HG03159 (cell line): ENCODE measurements at regions not wholly inside any gene's neighbourhood (a gene's known extent, or its start where the extent isn't known, plus 50 kb on each side); places are given as distances from the start of the nearest gene placed in this dataset.
"Not testable (repeated sequence)": the region's sequence is repeated elsewhere in the genome, so short reads cannot be mapped to it uniquely, and the experiment has no call there.

Experiments
- ATAC-seq: cut with Tn5 transposase; IDR thresholded peaks from one replicate; pipeline ENCODE4 v1.9.1; 2021; ENCODE audit warnings: mild to moderate bottlenecking, moderate library complexity; ENCODE audit not compliant: unreplicated experiment

DNA sequence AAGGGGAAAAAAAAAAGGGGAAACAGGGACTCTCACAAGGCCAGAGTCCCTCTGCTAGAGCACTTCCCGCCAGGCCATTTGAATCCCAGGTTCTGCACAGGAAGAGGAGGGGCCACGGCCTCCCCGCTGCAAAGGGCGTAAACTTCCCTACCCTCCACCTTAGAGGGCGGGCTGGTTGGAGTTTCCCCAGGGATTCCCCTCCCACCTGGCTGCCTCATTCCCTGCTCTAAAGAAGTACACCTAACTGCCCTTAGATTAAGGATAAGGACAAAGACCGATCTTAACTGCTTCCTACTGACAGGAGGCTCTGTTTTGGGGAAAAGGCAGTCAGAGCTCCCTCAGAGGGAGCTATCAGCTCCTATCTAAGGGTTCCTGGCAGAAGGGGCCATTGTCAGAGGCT is 102.0 kb upstream of the ARMC3 start:
- no peak for ATAC-seq

DNA sequence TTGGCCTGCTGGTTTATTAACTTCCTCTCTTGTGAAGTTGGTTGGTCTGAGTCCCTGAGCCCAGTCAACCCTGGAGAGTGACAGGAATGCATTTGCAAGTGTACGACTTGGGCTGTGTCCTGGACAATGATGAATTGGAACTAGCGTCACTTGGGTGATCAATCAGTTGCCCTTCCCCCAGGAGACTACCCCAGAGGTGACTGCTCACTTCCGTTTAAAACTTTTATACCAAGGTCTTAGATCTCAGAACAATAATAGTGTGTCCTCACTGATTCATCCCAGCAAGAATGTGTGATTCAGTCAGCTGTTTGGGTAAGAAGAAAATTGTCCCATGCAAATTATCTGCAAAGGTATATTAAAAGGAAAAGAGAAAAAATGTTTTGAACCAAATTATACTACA is 102.9 kb upstream of the ARMC3 start:
- no peak for ATAC-seq

DNA sequence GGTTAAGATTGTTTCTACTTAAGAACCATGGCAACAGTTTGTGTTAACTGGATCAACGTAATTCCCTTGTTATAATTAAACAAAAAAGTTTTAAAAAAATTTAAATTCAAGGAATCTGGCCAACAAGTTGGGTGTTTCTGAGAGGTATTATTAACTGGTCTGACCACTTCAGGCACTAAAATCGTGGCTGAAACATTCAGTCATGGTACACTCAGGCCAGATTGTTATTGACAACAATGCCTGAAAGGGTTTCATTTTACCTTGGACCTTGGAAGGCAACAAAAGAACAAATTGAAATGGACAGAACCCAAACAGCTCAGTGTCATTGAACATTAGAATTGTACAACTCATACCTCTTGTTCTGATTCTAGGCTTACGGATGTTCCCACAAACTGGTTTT is 103.3 kb upstream of the ARMC3 start:
- no peak for ATAC-seq

DNA sequence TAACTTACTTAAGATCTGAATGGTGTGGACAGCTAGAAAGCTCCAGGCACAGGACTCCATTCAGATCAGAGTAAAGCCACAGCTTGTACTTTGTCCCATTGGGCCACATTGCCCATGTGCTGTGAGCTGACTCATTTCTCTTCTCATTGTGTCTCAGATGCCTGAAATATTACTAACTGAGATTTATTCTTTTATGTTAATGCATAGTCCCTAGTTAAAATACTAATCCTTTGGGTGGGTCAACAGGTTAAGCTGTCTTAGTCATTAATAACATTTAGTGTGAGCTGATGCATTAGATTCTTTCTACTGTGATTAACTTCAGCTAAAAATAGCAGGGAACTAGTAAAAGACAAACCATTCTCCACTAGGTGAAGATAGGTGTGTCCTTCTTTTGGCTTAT is 104.7 kb upstream of the ARMC3 start:
- peak; percentile 92 for ATAC-seq

DNA sequence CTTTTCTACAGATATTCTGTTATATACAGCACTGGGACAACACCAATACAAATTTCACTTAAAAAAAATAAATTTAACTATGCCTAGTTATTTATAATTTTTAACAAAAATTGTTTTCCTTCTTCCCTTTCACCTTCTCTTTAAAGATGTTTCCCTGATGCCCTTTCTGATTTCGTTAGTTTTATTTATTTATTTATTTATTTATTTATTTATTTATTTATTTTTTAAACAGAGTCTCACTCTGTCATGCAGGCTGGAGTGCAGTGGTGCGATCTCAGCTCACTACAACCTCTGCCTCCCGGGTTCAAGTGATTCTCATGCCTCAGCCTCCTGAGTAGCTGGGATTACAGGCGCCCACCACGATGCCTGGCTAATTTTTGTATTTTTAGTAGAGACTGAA is 105.9 kb upstream of the ARMC3 start:
- not testable (repeated sequence) for ATAC-seq

DNA sequence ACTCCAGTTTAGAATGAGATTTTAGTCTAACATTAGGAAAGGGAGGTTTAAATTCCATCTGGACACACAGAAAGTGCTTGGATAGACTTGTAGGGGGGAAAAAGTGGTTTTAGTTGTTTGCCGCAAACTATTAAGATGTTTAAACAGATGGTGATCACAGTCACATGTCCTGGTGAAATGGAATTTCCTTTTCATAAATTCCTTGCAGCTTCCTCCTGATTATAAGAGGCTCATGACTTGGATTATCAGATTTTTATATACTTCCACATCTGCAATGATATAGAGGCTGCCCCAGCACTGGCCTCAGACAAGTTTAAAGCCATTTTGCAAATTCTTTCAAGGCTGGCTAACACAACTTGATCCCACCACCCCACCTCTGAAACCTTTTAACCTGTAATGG is 106.4 kb upstream of the ARMC3 start:
- no peak for ATAC-seq

DNA sequence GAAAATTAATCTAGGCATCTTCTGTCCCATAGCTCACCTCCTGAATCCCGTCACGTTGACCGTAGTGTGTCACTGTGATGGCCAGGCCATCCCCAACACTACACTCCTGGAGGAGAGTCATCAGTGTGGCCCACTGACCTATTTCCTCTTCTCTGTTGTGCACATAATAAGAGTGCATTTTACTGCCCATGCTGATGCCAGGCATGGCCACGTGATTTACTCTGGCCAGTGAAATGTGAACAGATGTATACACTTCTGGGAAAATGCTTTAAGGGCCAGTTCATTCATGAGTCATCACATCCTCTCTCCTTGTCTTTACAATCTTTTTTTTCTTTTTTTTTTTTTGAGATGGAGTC is 101.9 kb upstream of the PIP4K2A start:
- ATAC-seq: no peak

DNA sequence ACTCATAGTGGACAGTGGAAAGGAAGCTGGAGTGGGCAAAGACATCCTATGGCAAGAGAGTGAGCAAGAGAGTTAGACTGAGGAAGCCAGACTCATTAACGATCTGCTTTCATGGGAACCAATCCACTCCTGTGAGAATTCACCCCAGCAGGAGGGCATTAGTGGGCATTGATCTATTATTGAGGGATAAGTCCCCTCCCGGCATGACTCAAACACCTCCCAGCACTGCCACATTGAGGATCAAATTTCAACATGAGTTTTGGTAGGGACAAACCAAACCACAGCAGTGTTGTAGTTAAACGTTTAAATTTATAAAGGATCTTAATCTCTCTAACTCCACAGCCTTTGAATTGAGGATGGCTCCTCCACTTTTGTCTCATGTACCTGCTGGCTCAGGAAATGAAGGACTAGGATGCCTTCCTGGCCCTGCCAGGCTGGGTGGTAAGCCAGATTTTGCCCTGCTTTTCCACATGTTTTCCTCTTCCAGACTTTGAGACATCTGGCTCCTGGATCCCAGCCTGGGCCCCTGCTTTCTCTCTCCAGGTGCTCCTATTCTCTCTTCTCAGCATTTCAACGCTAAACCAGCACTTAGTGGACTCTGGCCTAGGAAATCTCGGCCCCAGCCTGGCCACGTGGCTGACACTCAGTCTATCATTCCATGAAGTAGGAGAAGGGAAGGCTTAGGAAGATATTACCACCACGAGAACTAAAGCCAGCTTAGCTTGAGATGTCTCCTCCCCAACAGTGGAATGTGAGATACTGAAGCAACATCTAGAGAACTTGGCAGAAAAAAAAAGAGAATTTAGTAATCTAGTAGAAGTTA is 96.5 kb upstream of the PIP4K2A start:
- no peak for ATAC-seq

DNA sequence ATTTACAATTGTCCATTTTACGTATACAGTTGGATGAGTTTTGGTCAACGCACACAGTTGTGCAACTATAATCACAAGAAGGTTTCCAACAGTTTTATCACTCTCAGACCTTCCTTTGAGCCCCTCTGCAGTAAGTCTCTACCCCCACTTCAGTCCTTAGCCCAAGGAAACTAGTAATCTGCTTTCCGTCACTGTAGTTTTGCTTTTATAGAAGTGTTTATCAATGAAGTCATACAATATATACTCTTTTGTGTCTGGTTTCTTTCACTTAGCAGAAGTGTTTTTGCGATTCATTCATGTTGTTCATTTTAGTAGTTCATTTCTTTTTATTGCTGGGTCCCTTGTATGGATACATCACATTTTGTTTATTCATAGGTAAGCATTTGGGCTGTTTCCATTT is 92.9 kb upstream of the PIP4K2A start:
- ATAC-seq: no peak

DNA sequence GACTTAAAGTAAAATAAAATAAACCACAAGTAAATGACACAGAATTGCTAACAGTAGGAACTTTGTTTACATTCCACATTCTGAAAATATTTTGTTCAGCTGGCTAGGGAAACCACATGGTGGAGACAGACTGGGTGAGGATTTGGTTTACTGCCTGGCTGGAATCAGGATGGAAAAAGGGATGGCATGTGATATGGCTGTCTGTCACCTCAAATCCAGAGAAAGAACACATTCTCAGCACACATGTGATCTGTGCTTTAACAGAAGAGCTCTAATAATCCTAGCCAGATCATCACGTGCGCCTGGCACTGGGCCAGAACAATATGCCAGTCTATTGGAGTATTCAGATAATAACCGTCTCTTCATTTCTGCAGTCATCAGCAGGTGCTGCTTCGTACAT is 90.9 kb upstream of the PIP4K2A start:
- ATAC-seq: no peak

DNA sequence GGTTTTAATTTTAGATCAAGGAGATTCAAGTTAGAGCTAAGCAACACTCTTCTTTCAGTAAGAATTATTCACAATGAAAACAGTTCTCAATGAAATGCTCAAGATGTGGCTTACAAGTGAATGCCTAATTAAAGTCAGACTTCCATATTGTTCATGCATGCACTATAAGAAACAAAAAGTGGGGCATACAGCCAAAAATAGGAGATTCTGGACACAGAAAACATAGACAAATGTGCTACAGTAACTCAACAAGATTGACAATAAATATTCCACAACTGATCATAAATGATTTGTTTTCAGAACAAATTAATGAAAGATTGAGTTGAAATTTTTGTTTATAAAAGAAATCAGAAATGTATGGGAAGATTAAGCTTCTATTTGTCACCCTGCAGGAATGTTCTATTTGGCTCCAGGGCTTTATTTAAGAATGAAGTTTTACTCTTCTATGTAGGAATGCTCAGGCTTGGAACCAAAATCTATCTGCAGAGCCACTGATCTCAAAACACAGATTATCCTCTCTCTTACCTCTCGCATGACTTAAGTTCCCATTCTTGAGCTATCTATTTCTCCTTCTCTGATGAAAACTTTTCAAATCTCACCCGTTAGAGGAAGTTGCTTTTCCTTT is 89.0 kb upstream of the PIP4K2A start:
- ATAC-seq: no peak

DNA sequence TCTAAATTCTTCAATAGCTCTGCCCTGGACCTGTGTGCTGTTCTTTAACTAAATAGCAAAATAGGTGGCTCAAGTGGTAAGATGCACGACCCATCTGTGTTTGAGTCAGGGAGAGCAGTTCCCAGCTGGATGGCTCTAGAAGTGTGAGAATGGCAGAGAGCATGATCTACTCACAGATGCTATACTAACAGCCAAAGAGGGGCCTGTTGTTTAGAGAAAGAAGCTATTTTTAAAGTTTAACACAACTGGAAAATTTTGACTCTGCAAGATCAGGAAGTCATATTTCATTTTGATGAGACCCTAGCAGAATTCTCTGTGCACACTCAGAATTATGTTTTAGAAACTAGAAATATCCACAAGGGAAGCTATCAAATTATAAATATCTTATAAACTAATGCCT is 87.4 kb upstream of the PIP4K2A start:
- ATAC-seq: no peak

DNA sequence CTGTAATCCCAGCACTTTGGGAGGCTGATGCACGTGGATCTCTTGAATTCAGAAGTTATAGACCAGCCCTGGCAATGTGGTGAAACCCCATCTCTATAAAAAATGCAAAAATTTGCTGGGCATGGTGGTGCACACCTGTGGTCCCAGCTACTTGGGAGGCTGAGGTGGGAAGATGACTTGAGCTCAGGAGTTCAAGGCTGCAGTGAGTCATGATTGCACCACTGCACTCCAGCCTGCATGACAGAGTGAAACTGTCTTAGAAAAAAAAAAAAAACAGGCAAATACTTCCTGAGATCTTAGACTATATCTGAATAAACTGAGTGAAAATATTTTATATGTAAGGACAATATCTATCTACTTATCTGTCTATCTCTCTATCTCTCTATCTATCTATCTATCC is 83.4 kb upstream of the PIP4K2A start:
- not testable (repeated sequence) for ATAC-seq

DNA sequence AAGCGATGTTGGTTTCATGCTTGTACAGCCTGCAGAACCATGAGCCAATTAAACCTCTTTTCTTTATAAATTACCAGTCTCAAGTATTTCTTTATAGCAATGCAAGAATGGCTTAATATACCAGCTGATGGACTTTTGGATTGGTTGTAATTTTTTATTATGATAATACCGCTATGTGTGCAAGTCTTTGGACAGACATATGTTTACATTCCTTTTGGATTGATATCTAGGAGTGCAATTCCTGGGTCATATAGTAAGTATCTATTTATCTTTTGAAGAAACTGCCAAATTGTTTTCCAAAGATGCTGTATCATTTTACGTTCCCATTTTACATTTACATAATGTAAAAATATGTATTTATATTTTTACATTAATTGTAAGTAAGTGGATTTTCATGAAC is 81.2 kb upstream of the PIP4K2A start:
- no peak for ATAC-seq

DNA sequence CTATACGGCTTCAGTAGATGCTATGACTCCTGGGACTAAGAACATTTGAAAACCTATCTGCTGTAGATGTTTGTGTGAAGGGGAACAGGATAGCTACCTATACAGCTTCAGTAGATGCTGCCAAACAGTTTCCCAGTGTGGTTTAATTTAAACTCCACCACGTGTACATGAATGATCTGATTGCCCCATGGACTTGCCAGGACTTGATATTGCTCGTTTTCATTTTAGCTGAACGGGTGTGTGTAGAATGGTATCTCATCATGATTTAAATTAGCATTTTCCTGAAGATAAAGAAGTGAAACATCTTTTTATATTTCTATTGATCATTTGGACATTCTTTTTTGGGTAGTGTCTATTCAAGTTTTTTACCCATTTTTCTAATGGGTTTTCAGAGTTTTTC is 77.8 kb upstream of the PIP4K2A start:
- ATAC-seq: no peak

DNA sequence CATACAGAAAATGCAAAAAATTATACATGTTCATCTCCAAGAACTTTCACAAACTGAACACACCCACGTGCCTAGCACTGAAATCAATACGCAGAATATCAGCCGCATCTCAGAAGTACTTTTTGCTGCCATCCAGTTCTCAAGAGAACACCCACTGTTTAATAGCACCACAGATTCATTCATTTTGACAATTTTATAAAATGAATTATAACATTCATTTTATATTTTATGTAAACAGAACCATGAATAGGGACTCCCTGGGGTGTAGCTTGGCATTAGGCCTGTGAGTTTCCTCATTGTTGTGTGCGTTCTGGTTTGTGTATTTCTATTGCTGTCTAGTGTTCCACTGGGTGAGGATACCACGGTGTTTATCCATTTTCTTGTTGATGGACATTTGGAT is 77.3 kb upstream of the PIP4K2A start:
- no peak for ATAC-seq

DNA sequence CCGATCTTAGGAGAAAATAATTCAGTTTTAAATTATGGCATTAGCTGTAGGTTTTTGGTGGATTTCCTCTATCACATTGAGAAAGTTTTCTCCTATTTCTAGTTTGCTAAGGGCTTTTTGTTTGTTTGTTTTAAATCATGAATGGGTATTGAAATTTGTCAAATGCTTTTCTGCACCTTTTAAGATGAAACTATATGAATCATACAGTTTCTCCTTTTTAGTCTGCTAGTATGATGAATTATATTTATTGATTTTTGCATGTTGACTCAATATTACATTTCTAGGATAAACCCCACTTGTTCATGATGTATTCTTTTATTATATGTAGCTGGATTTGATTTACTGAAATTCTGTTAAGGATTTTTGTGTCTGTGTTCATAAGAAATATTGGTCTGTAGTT is 70.3 kb upstream of the PIP4K2A start:
- no peak for ATAC-seq

DNA sequence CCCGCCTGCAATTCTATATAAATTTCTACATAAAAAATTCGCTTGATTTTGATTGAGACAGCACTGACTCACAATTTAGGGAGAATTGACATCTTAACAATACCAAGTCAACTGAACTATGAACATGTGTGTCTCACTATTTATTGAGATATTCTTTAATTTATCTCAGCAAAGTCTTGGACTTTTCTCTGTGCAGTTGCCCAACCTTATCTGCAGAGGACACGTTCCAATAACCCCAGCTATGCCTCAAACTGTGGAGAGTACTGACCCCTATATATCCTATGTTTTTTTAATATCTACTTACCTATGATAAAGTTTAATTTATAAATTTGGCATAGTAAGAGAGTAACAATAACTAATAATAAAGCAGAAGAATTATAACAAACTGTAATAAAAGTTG is 69.4 kb upstream of the PIP4K2A start:
- no peak for ATAC-seq

DNA sequence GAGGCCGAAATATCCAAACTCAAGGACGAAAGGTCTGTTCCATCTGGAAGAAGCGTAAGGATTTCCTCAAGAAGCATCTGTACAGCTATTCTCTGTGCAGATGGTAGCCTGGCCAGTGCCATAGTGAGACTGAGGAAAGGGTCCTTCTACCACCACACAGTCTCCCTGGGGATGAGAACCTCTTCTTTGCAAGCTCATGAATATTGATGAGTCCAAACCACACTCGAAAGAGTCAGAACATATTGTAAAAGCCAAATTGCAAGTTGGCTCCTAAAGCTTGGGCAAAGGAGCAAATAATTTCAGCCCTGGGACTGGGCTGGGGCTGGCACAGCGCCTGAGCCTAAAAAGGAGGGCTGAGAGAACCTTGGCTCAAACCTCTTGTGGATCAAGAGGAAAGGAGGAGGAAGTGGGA is 66.1 kb upstream of the PIP4K2A start:
- no peak for ATAC-seq

DNA sequence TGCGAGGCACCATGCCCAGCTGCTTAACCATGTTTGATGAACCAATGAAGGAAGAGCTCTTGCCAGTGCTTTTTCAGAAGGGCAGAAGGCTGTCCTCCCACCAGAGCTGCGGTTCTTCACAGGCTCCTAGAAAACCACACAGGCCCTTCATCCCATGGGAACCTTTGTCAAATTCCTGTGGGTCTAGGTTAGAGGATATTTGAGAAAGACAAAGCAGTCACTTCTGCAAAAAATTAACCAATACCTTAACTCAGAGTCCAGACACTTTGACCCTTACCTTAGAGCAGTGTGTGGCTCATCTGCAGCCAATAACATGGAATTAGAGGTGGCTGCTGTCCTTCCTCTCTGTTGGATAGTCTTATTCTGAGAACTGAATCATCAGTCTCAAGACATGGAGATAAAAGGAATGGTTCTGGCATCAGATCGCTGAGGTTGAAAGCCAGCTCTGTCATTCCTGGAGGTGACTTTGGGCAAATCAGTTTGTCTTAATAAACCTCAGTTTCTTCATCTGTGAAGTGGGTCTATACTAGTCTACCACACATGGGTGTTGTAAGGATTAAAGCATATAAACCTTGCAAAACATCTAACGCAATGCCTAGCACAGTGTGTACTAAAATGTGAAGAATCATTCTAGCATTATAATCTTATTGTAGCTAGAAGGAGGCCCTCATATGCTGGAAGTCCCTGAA is 65.1 kb upstream of the PIP4K2A start:
- no peak for ATAC-seq

DNA sequence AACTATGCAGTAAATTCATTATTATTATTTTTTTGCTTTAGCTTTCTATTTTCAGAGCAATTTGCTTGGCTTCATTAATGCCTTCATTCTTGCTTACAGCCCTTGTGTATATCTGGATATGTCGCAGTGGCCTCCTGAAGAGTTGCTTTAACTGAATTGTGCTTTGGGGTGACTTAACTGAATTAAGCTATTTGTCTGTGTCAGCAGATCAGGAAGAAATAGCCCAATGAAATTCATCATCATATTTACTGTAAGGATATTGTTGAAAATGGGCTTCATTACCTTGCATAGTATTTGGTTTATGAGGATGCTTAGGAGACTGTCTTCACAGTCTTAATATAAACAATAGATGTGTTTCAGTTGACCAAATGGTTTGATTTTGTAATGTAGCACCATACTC is 59.7 kb upstream of the PIP4K2A start:
- no peak for ATAC-seq

DNA sequence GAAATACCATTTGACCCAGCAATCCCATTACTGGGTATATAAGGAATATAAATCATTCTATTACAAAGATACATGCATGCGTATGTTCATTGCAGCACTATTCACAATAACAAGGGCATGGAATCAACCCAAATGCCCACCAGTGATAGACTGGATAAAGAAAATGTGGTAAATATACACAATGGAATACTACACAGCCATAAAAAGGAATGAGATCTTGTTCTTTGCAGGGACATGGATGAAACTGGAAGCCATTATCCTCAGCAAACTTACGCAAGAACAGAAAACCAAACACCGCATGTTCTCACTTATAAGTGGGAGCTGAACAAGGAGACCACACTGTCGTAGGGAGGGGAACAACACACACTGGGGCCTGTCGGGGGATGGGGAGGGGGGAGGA is 57.3 kb upstream of the PIP4K2A start:
- not testable (repeated sequence) for ATAC-seq
